ENCODE measurements at regions not wholly inside any gene's neighbourhood (a gene's known extent, or its start where the extent isn't known, plus 50 kb on each side); places are given as distances from the start of the nearest gene placed in this dataset.

DNA sequence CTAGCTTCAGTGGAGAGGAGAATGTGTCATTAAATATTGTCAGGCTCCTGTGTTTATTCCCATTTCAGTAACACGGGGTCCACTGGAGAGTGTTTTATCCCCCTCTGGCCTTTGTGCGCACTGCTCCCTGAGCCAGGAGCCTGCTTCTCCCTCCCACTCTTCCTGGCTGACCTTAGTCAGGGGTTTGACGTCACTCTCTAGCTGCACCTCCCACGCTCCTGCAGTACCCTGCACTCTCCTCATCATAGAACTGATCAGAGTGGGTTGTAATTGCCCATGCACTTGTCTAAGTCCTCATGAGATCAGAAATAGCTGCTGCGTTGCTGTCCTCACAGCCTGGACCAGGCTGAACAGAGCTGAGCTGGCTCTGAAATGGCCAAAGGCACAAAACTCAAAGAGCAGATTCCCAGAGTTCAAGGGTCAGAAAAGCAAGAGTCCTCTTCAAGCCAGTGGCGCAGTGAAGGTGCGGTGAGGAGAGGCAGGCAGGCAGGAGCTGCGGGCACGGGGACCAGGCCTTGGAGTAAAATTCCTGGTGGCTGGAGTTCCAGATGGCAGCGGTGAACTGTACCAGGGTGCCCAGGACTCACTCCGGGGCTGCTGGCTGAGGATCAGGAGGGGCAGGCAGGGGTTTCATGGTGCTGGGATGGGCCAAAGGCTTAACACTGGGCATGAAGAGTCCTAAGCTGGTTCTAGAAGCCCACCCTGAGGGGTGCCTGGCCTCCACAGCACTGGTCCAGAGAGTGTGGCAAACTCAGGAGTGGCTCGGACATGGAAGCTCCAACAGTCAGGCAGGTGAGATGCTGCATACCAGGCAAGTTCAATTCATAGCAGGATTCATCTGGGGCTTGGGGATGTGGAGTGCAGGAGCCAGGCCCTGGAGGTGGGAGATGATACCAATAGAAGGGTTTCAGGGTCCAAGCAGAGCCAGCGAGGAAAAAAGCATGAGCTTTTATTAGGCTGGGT lies 170.9 kb downstream of the SCP2D1 start:
- Histone ChIP-seq H3K27ac (no peak overlapping the region), H3K4me1 (peaks cover 5% of the 10 kb centered on the region), H2AFZ (peak overlapping the region; percentile 2), H3K36me3 (ENCODE audit: control insufficient read depth, insufficient read depth, low read length) (no peaks in the 10 kb centered on the region), H3K9me3 (ENCODE audit: control insufficient read depth, low read length) (no peaks in the 10 kb centered on the region), H3K4me2 (ENCODE audit: low read length) (no peak overlapping the region), H3K4me3 (ENCODE audit: low read depth, low read length) (no peak overlapping the region), H3K9ac (no peak overlapping the region), H3K79me2 (no peaks in the 10 kb centered on the region), H3K27me3 (ENCODE audit: control insufficient read depth, insufficient read depth, low read length) (no peaks in the 10 kb centered on the region)
- TF ChIP-seq, protein P1, sequence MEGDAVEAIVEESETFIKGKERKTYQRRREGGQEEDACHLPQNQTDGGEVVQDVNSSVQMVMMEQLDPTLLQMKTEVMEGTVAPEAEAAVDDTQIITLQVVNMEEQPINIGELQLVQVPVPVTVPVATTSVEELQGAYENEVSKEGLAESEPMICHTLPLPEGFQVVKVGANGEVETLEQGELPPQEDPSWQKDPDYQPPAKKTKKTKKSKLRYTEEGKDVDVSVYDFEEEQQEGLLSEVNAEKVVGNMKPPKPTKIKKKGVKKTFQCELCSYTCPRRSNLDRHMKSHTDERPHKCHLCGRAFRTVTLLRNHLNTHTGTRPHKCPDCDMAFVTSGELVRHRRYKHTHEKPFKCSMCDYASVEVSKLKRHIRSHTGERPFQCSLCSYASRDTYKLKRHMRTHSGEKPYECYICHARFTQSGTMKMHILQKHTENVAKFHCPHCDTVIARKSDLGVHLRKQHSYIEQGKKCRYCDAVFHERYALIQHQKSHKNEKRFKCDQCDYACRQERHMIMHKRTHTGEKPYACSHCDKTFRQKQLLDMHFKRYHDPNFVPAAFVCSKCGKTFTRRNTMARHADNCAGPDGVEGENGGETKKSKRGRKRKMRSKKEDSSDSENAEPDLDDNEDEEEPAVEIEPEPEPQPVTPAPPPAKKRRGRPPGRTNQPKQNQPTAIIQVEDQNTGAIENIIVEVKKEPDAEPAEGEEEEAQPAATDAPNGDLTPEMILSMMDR (IDR thresholded peaks at IDR 0.05), result no peak

- H3K36me3 ChIP-seq (ENCODE audit: control insufficient read depth, insufficient read depth, low read length), result no peaks in the 10 kb centered on the region
- H3K4me1 ChIP-seq, result peaks cover 14% of the 10 kb centered on the region
- H3K27me3 ChIP-seq (ENCODE audit: control insufficient read depth, insufficient read depth, low read length), result no peaks in the 10 kb centered on the region
- H3K79me2 ChIP-seq, result no peaks in the 10 kb centered on the region
- TF ChIP-seq, protein P1 (IDR thresholded peaks at IDR 0.05), result no peak
- H3K27ac ChIP-seq, result no peak overlapping the region
- no peak overlapping the region for H2AFZ ChIP-seq
- no peak overlapping the region for H3K4me3 ChIP-seq (ENCODE audit: low read depth, low read length)
- H3K4me2 ChIP-seq (ENCODE audit: low read length), result no peak overlapping the region
- no peaks in the 10 kb centered on the region for H3K9me3 ChIP-seq (ENCODE audit: control insufficient read depth, low read length)
- H3K9ac ChIP-seq, result no peak overlapping the region
Observed at GRCh38 chr20:18985551-18985950, 172.0 kb downstream of the SCP2D1 start.

- Histone ChIP-seq H2AFZ (peak overlapping the region; percentile 48), H3K9me3 (ENCODE audit: control insufficient read depth, low read length) (no peaks in the 10 kb centered on the region), H3K9ac (no peak overlapping the region), H3K4me1 (peaks cover 14% of the 10 kb centered on the region), H3K4me3 (ENCODE audit: low read depth, low read length) (no peak overlapping the region), H3K36me3 (ENCODE audit: control insufficient read depth, insufficient read depth, low read length) (no peaks in the 10 kb centered on the region), H3K27me3 (ENCODE audit: control insufficient read depth, insufficient read depth, low read length) (no peaks in the 10 kb centered on the region), H3K4me2 (ENCODE audit: low read length) (no peak overlapping the region), H3K79me2 (no peaks in the 10 kb centered on the region), H3K27ac (no peak overlapping the region)
- TF ChIP-seq, protein P1 (IDR thresholded peaks at IDR 0.05), result no peak
Observed at GRCh38 chr20:18986146-18986830, 172.7 kb downstream of the SCP2D1 start.

GRCh38 chr20:18986895-18987580 lies 173.5 kb downstream of the SCP2D1 start:
- Histone ChIP-seq H3K27ac (no peak overlapping the region), H2AFZ (no peak overlapping the region), H3K9ac (no peak overlapping the region), H3K36me3 (ENCODE audit: control insufficient read depth, insufficient read depth, low read length) (no peaks in the 10 kb centered on the region), H3K27me3 (ENCODE audit: control insufficient read depth, insufficient read depth, low read length) (no peaks in the 10 kb centered on the region), H3K9me3 (ENCODE audit: control insufficient read depth, low read length) (no peaks in the 10 kb centered on the region), H3K4me3 (ENCODE audit: low read depth, low read length) (no peak overlapping the region), H3K4me2 (ENCODE audit: low read length) (no peak overlapping the region), H3K79me2 (no peaks in the 10 kb centered on the region), H3K4me1 (peaks cover 14% of the 10 kb centered on the region)
- TF ChIP-seq, protein P1 (IDR thresholded peaks at IDR 0.05), result no peak
